Endothelial cell of umbilical vein (primary cell): ENCODE measurements at regions not wholly inside any gene's neighbourhood (a gene's known extent, or its start where the extent isn't known, plus 50 kb on each side); places are given as distances from the start of the nearest gene placed in this dataset.

ENCODE experiments used
- CTCF ChIP-seq, 2 donors: IDR thresholded peaks; 1 replicate in 1 of 2; 2 replicates in 1 of 2; pipeline ENCODE4 v1.5.1; 2011; ENCODE audit warnings: low read length in 2 of 2, mild to moderate bottlenecking in 2 of 2, moderate library complexity in 2 of 2, control low read depth in 1 of 2, inconsistent platforms in 1 of 2, low read depth in 1 of 2; ENCODE audit not compliant: insufficient read depth in 1 of 2; ENCODE audit errors: extremely low read depth in 1 of 2
- GATA2 ChIP-seq: IDR thresholded peaks from 2 replicates; pipeline ENCODE4 v1.7.0; 2011; ENCODE audit warnings: low read depth, mild to moderate bottlenecking, moderate library complexity, mixed read lengths, low read length; ENCODE audit not compliant: insufficient read length, insufficient read depth
- POLR2AphosphoS5 ChIP-seq: IDR thresholded peaks from 2 replicates; pipeline ENCODE4 v1.6.1; 2012; ENCODE audit warnings: low read depth, mild to moderate bottlenecking, control low read depth, low read length, moderate library complexity; ENCODE audit not compliant: insufficient read depth

- peak; percentile 50 to 53 for TF ChIP-seq CTCF (IDR thresholded peaks at IDR 0.05; ENCODE audit: extremely low read depth in 1 of 2, insufficient read depth in 1 of 2, low read depth in 1 of 2, low read length in 2 of 2)
- no peak for TF ChIP-seq POLR2AphosphoS5
- TF ChIP-seq GATA2: no peak
Measured at GRCh38 chr3:132210476-132211346, 106.5 kb upstream of the ACP3 start.
